Fibroblast of lung (primary cell): ENCODE measurements at regions not wholly inside any gene's neighbourhood (a gene's known extent, or its start where the extent isn't known, plus 50 kb on each side); places are given as distances from the start of the nearest gene placed in this dataset.

Experiments
- DNase-seq, 2 donors: peaks; one replicate each; pipeline versions ENCODE4 v3.0.0 to v3.0.0-alpha.2; 2010; ENCODE audit warnings: low read depth in 2 of 2
- H2AFZ ChIP-seq: 2 replicates; pipeline ENCODE4 v1.5.1; 2012; ENCODE audit warnings: low read length, control low read depth, inconsistent platforms
- H3K27ac ChIP-seq: 2 replicates; pipeline ENCODE4 v1.5.1; 2011; ENCODE audit warnings: low read length, control low read depth; ENCODE audit not compliant: insufficient read depth
- H3K27me3 ChIP-seq: 2 replicates; pipeline ENCODE4 v1.5.1; 2011; ENCODE audit warnings: mild to moderate bottlenecking, low read length; ENCODE audit not compliant: control insufficient read depth, insufficient read depth
- H3K36me3 ChIP-seq: 2 replicates; pipeline ENCODE4 v1.5.1; 2011; ENCODE audit warnings: low read length; ENCODE audit not compliant: control insufficient read depth, insufficient read depth
- H3K4me1 ChIP-seq: 2 replicates; pipeline ENCODE4 v1.5.1; 2011; ENCODE audit warnings: low read length; ENCODE audit not compliant: control insufficient read depth, insufficient read depth; ENCODE audit errors: extremely low read depth
- H3K4me2 ChIP-seq: 2 replicates; pipeline ENCODE4 v1.5.1; 2011; ENCODE audit warnings: low read length, control low read depth; ENCODE audit not compliant: insufficient read depth; ENCODE audit errors: extremely low read depth
- H3K4me3 ChIP-seq, 4 experiments: fragments of 200-600 bp in 1 of 4; sonication (generic) in 1 of 4; replicated peaks in 1 of 4; 2 replicates each; pipeline ENCODE4 v1.5.1; 2011 to 2016; ENCODE audit warnings: low read length in 4 of 4, low read depth in 3 of 4, mild to moderate bottlenecking in 3 of 4, control low read depth in 2 of 4, inconsistent platforms in 1 of 4, mixed read lengths in 1 of 4; ENCODE audit not compliant: insufficient read depth in 1 of 4; ENCODE audit errors: control extremely low read depth in 1 of 4
- H3K79me2 ChIP-seq: 2 replicates; pipeline ENCODE4 v1.5.1; 2012; ENCODE audit warnings: mild to moderate bottlenecking, low read length, inconsistent platforms; ENCODE audit not compliant: control insufficient read depth, insufficient read depth
- H3K9ac ChIP-seq: 2 replicates; pipeline ENCODE4 v1.5.1; 2011; ENCODE audit warnings: mild to moderate bottlenecking, low read length, control low read depth; ENCODE audit not compliant: insufficient read depth
- H3K9me3 ChIP-seq: 2 replicates; pipeline ENCODE4 v1.5.1; 2012; ENCODE audit warnings: low read depth, low read length; ENCODE audit not compliant: control insufficient read depth, insufficient read depth
- H4K20me1 ChIP-seq: 2 replicates; pipeline ENCODE4 v1.5.1; 2011; ENCODE audit warnings: low read length; ENCODE audit not compliant: control insufficient read depth, insufficient read depth; ENCODE audit errors: extremely low read depth
- EZH2 ChIP-seq: IDR thresholded peaks from 2 replicates; pipeline ENCODE4 v1.5.1; 2012; ENCODE audit warnings: low read length, control low read depth, mild to moderate bottlenecking; ENCODE audit errors: missing control alignments
- TF ChIP-seq, protein P1 (sequence below), 2 donors: IDR thresholded peaks in 1 of 2; conservative IDR thresholded peaks in 1 of 2; 1 replicate in 1 of 2; 2 replicates in 1 of 2; pipeline ENCODE4 v1.5.1; 2011 to 2012; ENCODE audit warnings: low read length in 2 of 2, control low read depth in 1 of 2, inconsistent platforms in 1 of 2, low read depth in 1 of 2, mild to moderate bottlenecking in 1 of 2

DNA sequence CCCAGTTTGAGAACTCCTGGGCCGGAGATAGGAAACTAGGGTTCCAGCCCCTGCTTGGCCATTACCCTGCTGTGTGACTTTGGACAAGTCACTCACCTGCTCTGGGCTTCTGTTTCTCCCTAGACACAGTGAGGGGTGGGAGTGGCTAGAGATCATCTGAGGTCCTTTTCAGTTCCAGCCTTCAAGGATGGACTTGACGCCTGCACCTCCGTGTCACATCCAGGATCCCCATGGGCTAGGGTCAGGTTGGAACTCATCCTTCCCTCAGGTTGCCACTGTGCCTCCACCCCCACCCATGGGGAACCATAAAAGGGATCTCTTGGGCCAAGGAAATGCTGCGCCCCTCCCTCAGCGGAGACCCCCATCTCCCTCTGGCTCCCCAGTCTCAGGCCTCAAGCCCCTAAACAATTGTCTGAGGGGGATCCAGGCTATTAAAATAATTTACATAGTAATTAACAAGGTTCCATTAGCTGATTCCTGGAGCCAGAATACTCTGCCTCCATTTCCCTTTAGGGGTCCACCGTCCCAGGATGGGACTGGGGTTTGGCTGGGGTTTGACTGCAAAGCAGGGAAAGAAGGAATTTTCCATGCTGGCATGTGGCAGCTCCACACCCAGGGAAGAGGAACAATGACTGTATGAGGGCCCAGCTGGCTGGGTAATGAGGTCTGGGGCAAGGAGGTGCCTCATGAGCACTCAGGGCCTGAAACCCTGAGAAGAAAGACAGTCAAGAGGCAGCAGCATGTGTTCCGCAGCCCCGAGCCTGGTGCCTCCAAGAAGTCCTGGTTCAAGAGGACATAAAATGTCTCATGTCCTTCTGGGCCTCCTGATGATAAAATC is 177.7 kb downstream of the SMAD6 start:
- Histone ChIP-seq H3K9me3 (no peaks in the 10 kb centered on the region), H4K20me1 (no peaks in the 10 kb centered on the region), H3K36me3 (no peaks in the 10 kb centered on the region), H2AFZ (no peak overlapping the region), H3K4me2 (no peak overlapping the region), H3K9ac (no peak overlapping the region), H3K79me2 (no peaks in the 10 kb centered on the region), H3K4me1 (peaks cover 20% of the 10 kb centered on the region), H3K27me3 (no peaks in the 10 kb centered on the region), H3K27ac (no peak overlapping the region), H3K4me3 (no peak overlapping the region)
- TF ChIP-seq, protein P1, sequence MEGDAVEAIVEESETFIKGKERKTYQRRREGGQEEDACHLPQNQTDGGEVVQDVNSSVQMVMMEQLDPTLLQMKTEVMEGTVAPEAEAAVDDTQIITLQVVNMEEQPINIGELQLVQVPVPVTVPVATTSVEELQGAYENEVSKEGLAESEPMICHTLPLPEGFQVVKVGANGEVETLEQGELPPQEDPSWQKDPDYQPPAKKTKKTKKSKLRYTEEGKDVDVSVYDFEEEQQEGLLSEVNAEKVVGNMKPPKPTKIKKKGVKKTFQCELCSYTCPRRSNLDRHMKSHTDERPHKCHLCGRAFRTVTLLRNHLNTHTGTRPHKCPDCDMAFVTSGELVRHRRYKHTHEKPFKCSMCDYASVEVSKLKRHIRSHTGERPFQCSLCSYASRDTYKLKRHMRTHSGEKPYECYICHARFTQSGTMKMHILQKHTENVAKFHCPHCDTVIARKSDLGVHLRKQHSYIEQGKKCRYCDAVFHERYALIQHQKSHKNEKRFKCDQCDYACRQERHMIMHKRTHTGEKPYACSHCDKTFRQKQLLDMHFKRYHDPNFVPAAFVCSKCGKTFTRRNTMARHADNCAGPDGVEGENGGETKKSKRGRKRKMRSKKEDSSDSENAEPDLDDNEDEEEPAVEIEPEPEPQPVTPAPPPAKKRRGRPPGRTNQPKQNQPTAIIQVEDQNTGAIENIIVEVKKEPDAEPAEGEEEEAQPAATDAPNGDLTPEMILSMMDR (conservative IDR thresholded peaks at IDR 0.05 in 1 of 2, IDR thresholded peaks at IDR 0.05 in 1 of 2; ENCODE audit: low read depth in 1 of 2, low read length in 2 of 2) = no peak
- TF ChIP-seq EZH2 = no peak
- no peak for DNase-seq

DNA sequence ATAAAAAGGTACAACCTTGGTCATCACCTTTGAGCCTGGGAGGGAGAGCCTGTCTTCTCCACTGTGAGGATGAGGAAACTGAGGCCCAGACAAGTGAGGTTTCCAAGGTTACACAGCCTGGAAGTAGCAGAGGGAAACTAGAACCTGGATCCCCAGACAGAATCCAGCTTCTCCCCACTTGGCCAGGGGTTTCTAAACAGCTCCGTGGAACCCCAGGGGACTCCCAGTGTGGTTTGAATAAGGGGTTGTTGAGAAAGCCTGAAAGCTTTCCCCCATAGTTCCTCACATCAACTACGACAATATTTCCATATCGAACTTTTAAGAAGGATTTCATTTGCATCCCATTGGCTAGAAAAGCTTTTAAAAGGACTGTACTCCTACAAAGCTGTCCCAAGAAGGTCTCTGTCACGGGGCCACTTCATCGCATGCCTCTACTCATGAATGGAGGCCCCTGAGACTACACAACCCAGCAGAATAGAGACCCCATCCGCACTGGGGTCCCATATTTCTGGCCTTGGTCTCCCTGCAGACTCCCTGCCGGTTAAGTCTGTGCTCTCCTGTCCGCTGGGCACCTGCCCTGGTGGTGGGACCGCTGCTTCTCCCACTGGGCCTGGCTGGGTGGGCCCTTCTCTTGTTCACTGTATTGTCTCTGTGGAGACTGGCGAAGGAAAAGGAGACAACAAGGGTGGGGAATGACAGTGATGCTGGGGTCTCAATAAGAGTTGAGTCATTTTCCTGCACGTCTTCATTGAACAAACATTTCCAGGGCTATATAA is 178.5 kb downstream of the SMAD6 start:
- TF ChIP-seq, protein P1 (conservative IDR thresholded peaks at IDR 0.05 in 1 of 2, IDR thresholded peaks at IDR 0.05 in 1 of 2; ENCODE audit: low read depth in 1 of 2, low read length in 2 of 2) = no peak
- no peak for TF ChIP-seq EZH2
- Histone ChIP-seq H3K79me2 (no peaks in the 10 kb centered on the region), H3K27ac (no peak overlapping the region), H2AFZ (no peak overlapping the region), H3K9me3 (no peaks in the 10 kb centered on the region), H3K4me3 (no peak overlapping the region), H3K36me3 (no peaks in the 10 kb centered on the region), H3K4me2 (no peak overlapping the region), H3K4me1 (peaks cover 20% of the 10 kb centered on the region), H3K27me3 (no peaks in the 10 kb centered on the region), H3K9ac (no peak overlapping the region), H4K20me1 (no peaks in the 10 kb centered on the region)
- no peak for DNase-seq

DNA sequence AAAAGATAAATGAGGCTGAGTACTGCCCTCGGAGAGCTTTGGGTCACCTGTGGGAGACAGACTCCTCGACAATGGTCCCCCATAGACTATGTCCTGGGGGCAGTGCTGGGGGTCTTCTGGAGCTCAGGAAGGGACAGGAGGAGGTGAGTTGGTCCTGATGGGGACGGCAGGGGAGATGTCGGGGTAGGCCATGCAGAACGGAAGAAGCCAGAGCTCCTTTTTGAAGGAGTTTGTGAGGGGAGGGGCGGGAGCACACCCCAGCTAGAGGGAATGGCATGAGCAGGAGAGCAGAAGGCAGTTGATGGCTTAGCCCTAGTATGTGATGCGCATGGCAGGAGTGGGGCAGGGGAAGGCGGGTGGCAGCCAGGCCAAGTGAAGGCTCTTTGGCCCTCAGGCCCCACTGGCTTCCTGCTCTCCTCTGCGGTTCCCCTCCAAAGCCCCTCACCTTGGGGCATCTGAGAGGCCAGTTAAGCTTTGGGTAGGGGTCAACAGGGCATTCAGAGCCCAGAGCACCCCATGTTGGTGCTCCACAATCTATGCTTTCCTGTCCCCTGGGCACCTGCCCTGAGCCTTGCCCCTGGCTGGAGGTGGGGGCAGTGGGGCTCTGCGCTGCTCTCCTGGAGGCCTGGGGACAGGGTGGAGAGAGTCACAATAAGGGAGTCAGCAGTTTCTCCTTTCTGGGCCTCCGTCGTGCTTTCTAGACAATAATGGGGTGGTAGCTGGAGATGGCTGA is 179.3 kb downstream of the SMAD6 start:
- no peak overlapping the region for H3K9ac ChIP-seq
- no peak overlapping the region for H3K27ac ChIP-seq

More for the DNA sequence above, 179.3 kb downstream of the SMAD6 start:
- no peaks in the 10 kb centered on the region for H3K27me3 ChIP-seq
- H3K4me1 ChIP-seq = peaks cover 20% of the 10 kb centered on the region
- no peak for TF ChIP-seq EZH2
- TF ChIP-seq, protein P1 (conservative IDR thresholded peaks at IDR 0.05 in 1 of 2, IDR thresholded peaks at IDR 0.05 in 1 of 2; ENCODE audit: low read depth in 1 of 2, low read length in 2 of 2) = no peak
- H3K4me3 ChIP-seq = no peak overlapping the region
- H3K36me3 ChIP-seq = no peaks in the 10 kb centered on the region
- no peaks in the 10 kb centered on the region for H4K20me1 ChIP-seq
- no peak overlapping the region for H2AFZ ChIP-seq
- H3K4me2 ChIP-seq = no peak overlapping the region
- no peak for DNase-seq
- no peaks in the 10 kb centered on the region for H3K9me3 ChIP-seq
- no peaks in the 10 kb centered on the region for H3K79me2 ChIP-seq
